AG09319 (cell line): ENCODE measurements at regions not wholly inside any gene's neighbourhood (a gene's known extent, or its start where the extent isn't known, plus 50 kb on each side); places are given as distances from the start of the nearest gene placed in this dataset.

Source experiments
- DNase-seq: peaks from one replicate; pipeline ENCODE4 v3.0.0-alpha.2; 2010; ENCODE audit warnings: low read depth; ENCODE audit errors: extremely low read depth
- TF ChIP-seq, protein P1 (sequence below): IDR thresholded peaks from 2 replicates; pipeline ENCODE4 v1.5.1; 2011; ENCODE audit warnings: low read depth, mild to moderate bottlenecking, inconsistent platforms, low read length, moderate library complexity

DNA sequence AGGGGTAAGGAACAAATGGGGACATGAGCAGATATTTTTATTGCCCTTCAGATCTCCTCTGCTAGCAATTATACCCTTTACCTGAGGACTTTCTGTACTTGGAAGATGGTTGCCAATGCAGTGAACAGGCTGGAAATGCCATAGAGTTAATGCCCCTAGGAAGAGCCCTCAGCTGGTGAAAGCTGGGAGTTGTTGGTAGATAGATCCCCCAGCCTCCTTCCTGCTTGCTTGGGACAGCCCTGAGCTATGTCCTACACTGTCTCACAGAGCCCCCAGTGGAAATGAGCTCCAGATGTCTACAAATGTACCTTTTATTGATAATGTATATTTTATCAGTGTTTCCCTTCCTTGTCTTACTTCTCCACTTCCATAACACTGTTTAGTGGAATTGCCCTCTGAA, 87.6 kb upstream of the PAK5 start:
- DNase-seq, result no peak
- TF ChIP-seq, protein P1, sequence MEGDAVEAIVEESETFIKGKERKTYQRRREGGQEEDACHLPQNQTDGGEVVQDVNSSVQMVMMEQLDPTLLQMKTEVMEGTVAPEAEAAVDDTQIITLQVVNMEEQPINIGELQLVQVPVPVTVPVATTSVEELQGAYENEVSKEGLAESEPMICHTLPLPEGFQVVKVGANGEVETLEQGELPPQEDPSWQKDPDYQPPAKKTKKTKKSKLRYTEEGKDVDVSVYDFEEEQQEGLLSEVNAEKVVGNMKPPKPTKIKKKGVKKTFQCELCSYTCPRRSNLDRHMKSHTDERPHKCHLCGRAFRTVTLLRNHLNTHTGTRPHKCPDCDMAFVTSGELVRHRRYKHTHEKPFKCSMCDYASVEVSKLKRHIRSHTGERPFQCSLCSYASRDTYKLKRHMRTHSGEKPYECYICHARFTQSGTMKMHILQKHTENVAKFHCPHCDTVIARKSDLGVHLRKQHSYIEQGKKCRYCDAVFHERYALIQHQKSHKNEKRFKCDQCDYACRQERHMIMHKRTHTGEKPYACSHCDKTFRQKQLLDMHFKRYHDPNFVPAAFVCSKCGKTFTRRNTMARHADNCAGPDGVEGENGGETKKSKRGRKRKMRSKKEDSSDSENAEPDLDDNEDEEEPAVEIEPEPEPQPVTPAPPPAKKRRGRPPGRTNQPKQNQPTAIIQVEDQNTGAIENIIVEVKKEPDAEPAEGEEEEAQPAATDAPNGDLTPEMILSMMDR, result no peak

DNA sequence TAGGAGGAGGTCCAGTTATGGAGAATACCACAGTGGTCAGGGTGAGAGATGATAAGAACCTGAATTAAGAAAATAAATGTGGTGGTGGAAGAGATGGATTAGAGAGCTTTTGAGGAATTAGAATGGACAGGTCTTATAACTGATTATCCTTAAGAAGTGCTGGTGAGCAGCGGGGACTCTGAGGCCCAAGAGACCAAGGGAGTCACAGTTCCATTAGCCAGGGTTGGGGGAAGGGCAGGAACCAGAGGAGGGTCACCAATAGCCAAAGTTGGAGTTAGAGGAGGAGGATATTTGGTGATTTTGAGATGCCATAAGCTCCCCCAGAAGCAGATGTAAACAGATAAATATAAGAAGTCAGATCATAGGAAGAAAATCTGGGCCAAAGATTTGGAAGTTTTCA, 87.1 kb upstream of the PAK5 start:
- TF ChIP-seq, protein P1, result no peak
- DNase-seq, result no peak

DNA sequence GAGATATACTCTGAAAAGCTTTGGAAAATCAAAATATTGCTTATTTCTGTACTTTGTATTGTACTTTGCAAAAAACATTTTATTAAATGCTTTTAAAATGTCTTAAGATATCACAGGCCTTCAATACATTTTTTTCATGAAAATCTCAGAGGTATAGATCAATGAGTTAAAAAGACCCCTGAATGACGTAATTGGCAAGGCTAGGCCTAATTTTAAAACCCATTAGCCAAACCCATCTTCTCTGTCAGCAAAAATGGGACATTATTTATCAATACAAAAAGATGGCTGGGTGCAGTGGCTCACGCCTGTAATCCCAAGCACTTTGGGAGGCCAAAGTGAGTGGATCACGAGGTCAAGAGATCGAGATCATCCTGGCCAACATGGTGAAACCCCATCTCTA, 84.8 kb upstream of the PAK5 start:
- DNase-seq, result no peak
- TF ChIP-seq, protein P1, result no peak

DNA sequence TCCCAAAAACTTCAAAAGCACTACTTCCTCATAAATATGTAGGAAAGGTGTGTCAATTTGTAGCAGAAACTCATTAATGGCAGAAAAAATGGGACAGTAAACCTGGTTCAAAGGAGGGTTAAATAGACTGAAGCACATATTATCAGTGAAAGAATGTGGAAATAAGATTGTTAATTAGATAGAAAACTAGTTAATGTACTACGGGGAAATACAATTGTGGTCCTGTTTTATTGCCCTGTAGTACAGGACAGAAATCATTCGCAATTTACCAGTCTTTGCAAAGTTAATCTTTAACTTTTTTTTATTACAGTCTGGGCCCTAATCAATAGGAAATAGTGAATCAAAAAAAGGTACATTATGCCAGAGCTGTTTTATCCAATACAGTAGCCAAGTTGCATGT, 82.0 kb upstream of the PAK5 start:
- no peak for DNase-seq
- TF ChIP-seq, protein P1, result no peak

DNA sequence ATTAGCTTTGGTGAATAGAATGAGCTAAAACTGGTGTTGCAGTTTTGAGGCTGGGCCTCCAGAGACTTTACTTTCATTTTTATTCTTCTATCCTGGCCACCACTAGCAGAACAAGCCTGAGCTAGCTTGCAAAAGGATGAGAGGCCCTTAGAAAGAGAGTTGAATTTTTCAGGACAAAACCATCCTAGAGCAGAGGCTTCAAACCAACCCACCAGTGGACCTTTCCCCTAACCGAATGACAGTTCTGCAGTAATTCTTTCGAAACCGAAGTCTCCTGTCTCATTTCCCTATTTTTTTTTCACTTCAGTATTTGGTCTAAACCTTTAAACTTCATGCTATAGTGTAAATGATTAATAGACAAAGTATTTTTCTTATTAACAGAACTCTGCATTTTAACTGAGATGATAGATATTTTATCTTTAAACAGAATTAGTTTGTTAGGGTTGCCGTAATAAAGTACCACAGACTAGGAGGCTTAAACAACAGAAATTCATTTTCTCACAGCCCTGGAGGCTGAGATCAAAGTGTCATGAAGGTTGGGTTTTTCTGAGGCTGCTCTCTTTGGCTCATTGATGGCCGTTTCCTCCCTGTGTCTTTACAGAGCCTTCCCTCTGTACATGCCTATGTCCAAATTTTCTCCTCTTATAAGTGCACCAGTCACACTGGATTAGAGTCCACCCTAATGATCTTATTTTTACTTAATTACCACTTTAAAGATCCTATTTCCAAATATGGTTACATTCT, 80.6 kb upstream of the PAK5 start:
- TF ChIP-seq, protein P1, result no peak
- no peak for DNase-seq

DNA sequence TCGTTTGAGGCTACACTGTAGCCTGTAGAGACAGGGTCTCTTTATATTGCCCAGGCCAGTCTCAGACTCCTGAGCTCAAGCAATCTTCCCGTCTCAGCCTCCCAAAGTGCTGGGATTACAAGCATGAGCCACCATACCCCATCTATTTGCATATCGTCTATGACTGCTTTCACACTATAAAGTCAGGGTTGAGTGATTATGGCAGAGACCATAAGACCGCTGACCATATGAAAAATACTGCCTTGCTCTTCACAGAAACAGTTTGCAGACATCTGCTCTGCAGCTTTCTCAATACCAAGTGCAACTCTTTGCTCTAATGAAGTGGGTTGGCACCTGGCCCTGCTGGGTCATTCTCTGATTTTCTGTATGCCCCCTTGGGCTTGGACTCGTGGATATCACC, 79.5 kb upstream of the PAK5 start:
- TF ChIP-seq, protein P1, result no peak
- no peak for DNase-seq

DNA sequence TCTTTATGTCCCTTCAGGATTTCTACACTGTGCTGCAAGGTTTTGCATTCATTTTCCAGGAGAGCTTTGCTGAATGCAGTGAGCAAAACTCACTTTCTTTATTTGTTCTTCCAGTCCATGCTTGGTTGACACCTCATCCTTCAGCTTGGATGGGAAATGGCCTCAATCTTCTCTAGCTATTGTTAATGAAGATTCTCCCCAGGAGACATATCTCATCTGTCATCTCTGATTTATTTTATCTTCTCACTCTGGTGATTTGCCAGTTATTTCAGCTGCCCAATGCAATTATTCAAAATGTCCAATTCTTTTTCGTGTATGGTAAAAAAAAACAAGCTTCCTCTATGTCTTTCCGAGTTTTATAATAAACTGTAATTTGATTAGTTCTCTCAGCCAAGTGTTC, 77.9 kb upstream of the PAK5 start:
- DNase-seq, result no peak
- TF ChIP-seq, protein P1, result no peak
